Stimulated activated CD8-positive, alpha-beta memory T cell treated with anti-CD3 and anti-CD28 coated beads, Interleukin-7, amount 100 ng/mL, for 4 hours (primary cell): ENCODE measurements at regions not wholly inside any gene's neighbourhood (a gene's known extent, or its start where the extent isn't known, plus 50 kb on each side); places are given as distances from the start of the nearest gene placed in this dataset.
"Not testable (repeated sequence)": the region's sequence is repeated elsewhere in the genome, so short reads cannot be mapped to it uniquely, and the experiment has no call there.

Experiments
- DNase-seq, 2 donors: peaks; one replicate each; pipeline ENCODE4 v3.0.0-alpha.2; 2020; ENCODE audit warnings: low read depth in 2 of 2

GRCh38 chr5:130488252-130488651, 584.0 kb downstream of the CHSY3 start:
- no peak for DNase-seq

GRCh38 chr5:130479045-130479804, 575.0 kb downstream of the CHSY3 start:
- DNase-seq = no peak

GRCh38 chr5:130476325-130476724, 572.1 kb downstream of the CHSY3 start:
- DNase-seq = no peak

- DNase-seq = no peak
Observed at GRCh38 chr5:130462516-130462915, 558.3 kb downstream of the CHSY3 start.

- DNase-seq = no peak
Observed at GRCh38 chr5:130455175-130455574, 550.9 kb downstream of the CHSY3 start.

GRCh38 chr5:130452744-130453143, 548.5 kb downstream of the CHSY3 start:
- DNase-seq = no peak

GRCh38 chr5:130436430-130436829, 532.2 kb downstream of the CHSY3 start:
- no peak for DNase-seq

GRCh38 chr5:130427222-130427955, 523.1 kb downstream of the CHSY3 start:
- no peak for DNase-seq

- DNase-seq = no peak
Observed at GRCh38 chr5:130425424-130425823, 521.2 kb downstream of the CHSY3 start.

GRCh38 chr5:130424341-130424740, 520.1 kb downstream of the CHSY3 start:
- no peak for DNase-seq

GRCh38 chr5:130402906-130403305, 498.6 kb downstream of the CHSY3 start:
- DNase-seq = no peak

- DNase-seq = no peak
Observed at GRCh38 chr5:130400091-130400490, 495.8 kb downstream of the CHSY3 start.

- DNase-seq = no peak
Observed at GRCh38 chr5:130398825-130399224, 494.6 kb downstream of the CHSY3 start.

GRCh38 chr5:130397727-130398126, 493.5 kb downstream of the CHSY3 start:
- DNase-seq = not testable (repeated sequence)

GRCh38 chr5:130397132-130397531, 492.9 kb downstream of the CHSY3 start:
- no peak for DNase-seq

- not testable (repeated sequence) for DNase-seq
Observed at GRCh38 chr5:130391727-130392264, 487.5 kb downstream of the CHSY3 start.

- no peak for DNase-seq
Observed at GRCh38 chr5:130386155-130386554, 481.9 kb downstream of the CHSY3 start.

- DNase-seq = no peak
Observed at GRCh38 chr5:130385656-130386055, 481.4 kb downstream of the CHSY3 start.

- no peak for DNase-seq
Observed at GRCh38 chr5:130365956-130366355, 461.7 kb downstream of the CHSY3 start.

GRCh38 chr5:130350131-130350530, 445.9 kb downstream of the CHSY3 start:
- no peak for DNase-seq

GRCh38 chr5:130337179-130337888, 433.1 kb downstream of the CHSY3 start:
- DNase-seq = no peak

GRCh38 chr5:130335117-130335516, 430.9 kb downstream of the CHSY3 start:
- DNase-seq = no peak
